ENCODE measurements at regions not wholly inside any gene's neighbourhood (a gene's known extent, or its start where the extent isn't known, plus 50 kb on each side); places are given as distances from the start of the nearest gene placed in this dataset.

DNA sequence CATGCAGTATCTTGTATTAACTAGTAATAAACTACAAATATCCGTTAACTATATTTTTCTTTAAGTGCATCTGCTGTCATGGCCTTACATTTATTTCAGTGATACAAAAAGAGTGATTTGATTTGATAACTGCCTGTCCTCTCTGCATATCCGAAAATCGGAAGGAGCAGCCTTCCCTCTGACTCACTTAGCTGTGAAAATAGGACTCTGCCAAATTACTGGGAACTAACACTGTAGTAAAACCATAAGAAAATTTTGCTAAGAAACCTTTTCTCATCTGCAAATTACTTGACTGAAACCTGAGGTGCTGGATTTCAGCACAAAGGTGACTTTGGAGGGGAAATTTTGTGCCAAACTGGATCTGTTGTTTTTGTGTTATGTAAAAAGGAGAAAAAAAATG lies 176.6 kb upstream of the MKLN1 start:
- TF ChIP-seq ZNF184 (tag by site-specific recombination; IDR thresholded peaks at IDR 0.05) (no peak), SP2 (tag by site-specific recombination; IDR thresholded peaks at IDR 0.05) (no peak), ZNF624 (tag by site-specific recombination; IDR thresholded peaks at IDR 0.05) (no peak), GLI2 (tag by site-specific recombination; IDR thresholded peaks at IDR 0.05; ENCODE audit: borderline replicate concordance, low read depth) (no peak), KLF7 (tag by site-specific recombination; IDR thresholded peaks at IDR 0.05; ENCODE audit: borderline replicate concordance) (no peak), ZXDB (tag by site-specific recombination; IDR thresholded peaks at IDR 0.05) (no peak)
- TF ChIP-seq, protein P1, sequence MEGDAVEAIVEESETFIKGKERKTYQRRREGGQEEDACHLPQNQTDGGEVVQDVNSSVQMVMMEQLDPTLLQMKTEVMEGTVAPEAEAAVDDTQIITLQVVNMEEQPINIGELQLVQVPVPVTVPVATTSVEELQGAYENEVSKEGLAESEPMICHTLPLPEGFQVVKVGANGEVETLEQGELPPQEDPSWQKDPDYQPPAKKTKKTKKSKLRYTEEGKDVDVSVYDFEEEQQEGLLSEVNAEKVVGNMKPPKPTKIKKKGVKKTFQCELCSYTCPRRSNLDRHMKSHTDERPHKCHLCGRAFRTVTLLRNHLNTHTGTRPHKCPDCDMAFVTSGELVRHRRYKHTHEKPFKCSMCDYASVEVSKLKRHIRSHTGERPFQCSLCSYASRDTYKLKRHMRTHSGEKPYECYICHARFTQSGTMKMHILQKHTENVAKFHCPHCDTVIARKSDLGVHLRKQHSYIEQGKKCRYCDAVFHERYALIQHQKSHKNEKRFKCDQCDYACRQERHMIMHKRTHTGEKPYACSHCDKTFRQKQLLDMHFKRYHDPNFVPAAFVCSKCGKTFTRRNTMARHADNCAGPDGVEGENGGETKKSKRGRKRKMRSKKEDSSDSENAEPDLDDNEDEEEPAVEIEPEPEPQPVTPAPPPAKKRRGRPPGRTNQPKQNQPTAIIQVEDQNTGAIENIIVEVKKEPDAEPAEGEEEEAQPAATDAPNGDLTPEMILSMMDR (tag by site-specific recombination; IDR thresholded peaks at IDR 0.05): no peak
- TF ChIP-seq, protein P2, sequence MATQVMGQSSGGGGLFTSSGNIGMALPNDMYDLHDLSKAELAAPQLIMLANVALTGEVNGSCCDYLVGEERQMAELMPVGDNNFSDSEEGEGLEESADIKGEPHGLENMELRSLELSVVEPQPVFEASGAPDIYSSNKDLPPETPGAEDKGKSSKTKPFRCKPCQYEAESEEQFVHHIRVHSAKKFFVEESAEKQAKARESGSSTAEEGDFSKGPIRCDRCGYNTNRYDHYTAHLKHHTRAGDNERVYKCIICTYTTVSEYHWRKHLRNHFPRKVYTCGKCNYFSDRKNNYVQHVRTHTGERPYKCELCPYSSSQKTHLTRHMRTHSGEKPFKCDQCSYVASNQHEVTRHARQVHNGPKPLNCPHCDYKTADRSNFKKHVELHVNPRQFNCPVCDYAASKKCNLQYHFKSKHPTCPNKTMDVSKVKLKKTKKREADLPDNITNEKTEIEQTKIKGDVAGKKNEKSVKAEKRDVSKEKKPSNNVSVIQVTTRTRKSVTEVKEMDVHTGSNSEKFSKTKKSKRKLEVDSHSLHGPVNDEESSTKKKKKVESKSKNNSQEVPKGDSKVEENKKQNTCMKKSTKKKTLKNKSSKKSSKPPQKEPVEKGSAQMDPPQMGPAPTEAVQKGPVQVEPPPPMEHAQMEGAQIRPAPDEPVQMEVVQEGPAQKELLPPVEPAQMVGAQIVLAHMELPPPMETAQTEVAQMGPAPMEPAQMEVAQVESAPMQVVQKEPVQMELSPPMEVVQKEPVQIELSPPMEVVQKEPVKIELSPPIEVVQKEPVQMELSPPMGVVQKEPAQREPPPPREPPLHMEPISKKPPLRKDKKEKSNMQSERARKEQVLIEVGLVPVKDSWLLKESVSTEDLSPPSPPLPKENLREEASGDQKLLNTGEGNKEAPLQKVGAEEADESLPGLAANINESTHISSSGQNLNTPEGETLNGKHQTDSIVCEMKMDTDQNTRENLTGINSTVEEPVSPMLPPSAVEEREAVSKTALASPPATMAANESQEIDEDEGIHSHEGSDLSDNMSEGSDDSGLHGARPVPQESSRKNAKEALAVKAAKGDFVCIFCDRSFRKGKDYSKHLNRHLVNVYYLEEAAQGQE (tag by site-specific recombination; IDR thresholded peaks at IDR 0.05): no peak

Measured in HEK293 (cell line).